PFSK-1 (cell line): ENCODE measurements at regions not wholly inside any gene's neighbourhood (a gene's known extent, or its start where the extent isn't known, plus 50 kb on each side); places are given as distances from the start of the nearest gene placed in this dataset.

Experiments
- POLR2AphosphoS5 ChIP-seq: IDR thresholded peaks from 2 replicates; pipeline ENCODE4 v1.6.1; 2012; ENCODE audit warnings: low read depth, mild to moderate bottlenecking, control low read depth, low read length, moderate library complexity
- REST ChIP-seq, 2 experiments: IDR thresholded peaks; 2 replicates each; pipeline versions ENCODE4 v1.6.1 to v1.8.0; 2011 to 2012; ENCODE audit warnings: low read depth in 2 of 2, low read length in 2 of 2, control low read depth in 1 of 2, inconsistent platforms in 1 of 2, mild to moderate bottlenecking in 1 of 2, moderate library complexity in 1 of 2; ENCODE audit not compliant: insufficient read depth in 1 of 2
- TAF1 ChIP-seq: IDR thresholded peaks from 2 replicates; pipeline ENCODE4 v1.6.1; 2012; ENCODE audit warnings: low read length, control low read depth, borderline replicate concordance; ENCODE audit not compliant: insufficient read depth

GRCh38 chr5:143737062-143737461 is 74.9 kb upstream of the HMHB1 start:
- TF ChIP-seq TAF1 (no peak), POLR2AphosphoS5 (no peak), REST (IDR thresholded peaks at IDR 0.05; ENCODE audit: insufficient read depth in 1 of 2, low read depth in 2 of 2, low read length in 2 of 2) (no peak)
